Activated gamma-delta T cell treated with Interleukin-2 at 50 U/mL for 16 hours (primary cell): ENCODE measurements at regions not wholly inside any gene's neighbourhood (a gene's known extent, or its start where the extent isn't known, plus 50 kb on each side); places are given as distances from the start of the nearest gene placed in this dataset.
"Not testable (repeated sequence)": the region's sequence is repeated elsewhere in the genome, so short reads cannot be mapped to it uniquely, and the experiment has no call there.

Source experiments
- DNase-seq: peaks from one replicate; pipeline ENCODE4 v3.0.0-alpha.2; 2020

GRCh38 chr4:188438391-188438824 lies 299.2 kb downstream of the TRIML1 start:
- not testable (repeated sequence) for DNase-seq

GRCh38 chr4:188439641-188440311 lies 300.5 kb downstream of the TRIML1 start:
- DNase-seq = no peak

DNA sequence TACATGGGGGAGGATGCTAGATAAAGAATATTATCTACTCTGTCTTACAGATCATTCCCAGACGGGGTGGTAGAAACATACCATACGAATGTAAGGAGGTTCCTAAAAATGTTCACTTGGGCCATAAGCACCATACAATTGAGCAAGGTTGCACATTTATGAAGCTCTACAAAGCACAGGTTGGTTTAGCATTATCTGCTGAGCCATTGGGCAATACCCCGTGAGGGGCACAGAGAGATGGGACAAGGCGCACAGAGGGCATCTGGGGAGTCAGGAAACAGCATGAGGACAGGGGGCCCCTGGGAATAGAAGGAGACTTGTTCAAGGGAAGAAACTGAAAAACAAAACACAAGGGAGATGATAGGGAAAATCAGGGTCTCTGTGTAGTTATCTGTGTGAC lies 305.3 kb downstream of the TRIML1 start:
- no peak for DNase-seq

GRCh38 chr4:188448996-188449395 lies 309.8 kb downstream of the TRIML1 start:
- not testable (repeated sequence) for DNase-seq

GRCh38 chr4:188450571-188450970 lies 311.3 kb downstream of the TRIML1 start:
- DNase-seq = no peak

DNA sequence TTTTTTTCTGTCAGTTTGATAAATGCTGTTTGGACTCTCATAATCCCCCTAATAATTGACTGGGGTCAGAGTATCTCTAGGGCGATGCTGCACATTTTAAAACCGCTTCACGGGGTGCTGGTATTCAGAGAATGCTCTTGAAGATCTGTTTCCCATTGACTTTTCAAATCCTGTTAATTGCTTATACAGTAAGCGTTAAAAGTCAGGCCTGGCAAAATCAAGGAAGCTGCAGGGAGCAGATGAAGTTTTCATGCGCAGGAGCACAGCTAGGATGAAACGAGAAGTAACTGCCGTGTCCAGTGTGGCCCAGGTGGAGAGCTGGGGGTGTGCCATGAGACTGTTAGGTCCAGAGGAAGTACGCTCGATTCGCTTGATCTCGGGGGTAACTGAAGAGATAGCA lies 312.9 kb downstream of the TRIML1 start:
- DNase-seq = no peak

GRCh38 chr4:188454575-188454974 lies 315.3 kb downstream of the TRIML1 start:
- DNase-seq = no peak

DNA sequence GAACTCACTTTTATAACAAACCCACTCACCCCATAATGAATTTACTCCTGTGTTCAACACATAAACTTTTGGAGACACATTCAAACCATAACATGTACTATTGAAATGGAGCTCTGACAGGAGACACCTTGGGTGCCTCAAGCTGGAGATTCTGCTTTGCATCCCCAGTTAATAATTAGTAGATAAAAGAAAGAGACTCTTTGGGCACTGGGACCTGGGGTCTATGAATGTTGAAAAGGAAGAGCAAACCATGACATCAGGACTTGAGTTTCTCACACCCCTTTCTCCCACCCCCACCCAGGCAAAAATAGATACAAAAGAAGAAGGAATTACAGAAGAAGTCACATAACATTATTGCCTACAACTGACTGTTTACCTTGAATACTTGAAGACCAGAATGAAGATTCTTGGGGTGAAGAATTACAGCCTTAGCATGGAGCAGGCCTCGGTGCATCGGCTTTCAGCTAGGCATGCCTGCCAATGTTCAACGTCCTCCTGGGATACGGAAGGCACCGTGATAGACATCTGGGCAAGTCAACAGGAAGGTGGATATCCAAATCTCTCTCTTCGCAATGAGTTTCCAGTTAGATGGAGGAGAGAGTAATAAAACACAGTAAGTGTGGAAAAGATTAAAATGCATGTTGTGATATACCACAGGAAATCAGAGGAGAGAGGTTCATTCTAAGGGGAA lies 316.0 kb downstream of the TRIML1 start:
- DNase-seq = no peak

- DNase-seq = no peak
Measured at GRCh38 chr4:188459381-188459780, 320.1 kb downstream of the TRIML1 start.

DNA sequence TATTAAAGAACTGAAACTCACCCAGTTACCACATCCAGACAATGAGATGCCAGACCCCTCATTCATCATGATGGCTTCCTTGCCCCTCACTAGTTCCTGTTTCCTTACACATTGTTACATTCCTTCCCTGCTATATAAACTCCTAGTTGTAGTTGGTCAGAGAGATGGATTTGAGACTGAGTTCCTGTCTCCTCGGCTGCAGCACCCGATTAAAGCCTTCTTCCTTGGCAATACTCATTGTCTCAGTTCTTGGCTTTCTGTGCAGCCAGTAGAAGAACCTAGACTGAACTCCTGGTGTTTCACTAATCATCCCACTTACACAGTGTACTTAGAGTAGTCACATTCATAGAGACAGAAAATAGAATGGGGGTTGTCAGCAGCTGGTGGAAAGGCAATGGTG lies 324.7 kb downstream of the TRIML1 start:
- DNase-seq = no peak

DNA sequence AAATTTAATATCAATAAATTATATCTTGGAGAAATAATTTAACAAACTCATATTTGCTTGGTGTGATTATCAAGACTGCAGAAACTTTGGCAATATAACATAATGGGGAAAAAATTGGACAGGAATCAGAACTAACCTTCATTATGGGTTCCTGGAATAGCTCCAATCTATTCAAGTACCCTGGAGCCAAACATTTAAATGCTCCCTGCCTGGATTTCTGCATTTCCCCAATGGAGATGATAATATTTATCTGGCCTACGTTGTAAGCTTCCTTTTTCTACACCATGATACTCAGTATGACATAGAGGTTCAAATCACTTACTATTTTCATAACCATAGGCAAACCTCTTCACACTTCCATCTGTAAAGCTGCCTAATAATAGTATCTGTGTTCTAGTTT lies 326.8 kb downstream of the TRIML1 start:
- no peak for DNase-seq

DNA sequence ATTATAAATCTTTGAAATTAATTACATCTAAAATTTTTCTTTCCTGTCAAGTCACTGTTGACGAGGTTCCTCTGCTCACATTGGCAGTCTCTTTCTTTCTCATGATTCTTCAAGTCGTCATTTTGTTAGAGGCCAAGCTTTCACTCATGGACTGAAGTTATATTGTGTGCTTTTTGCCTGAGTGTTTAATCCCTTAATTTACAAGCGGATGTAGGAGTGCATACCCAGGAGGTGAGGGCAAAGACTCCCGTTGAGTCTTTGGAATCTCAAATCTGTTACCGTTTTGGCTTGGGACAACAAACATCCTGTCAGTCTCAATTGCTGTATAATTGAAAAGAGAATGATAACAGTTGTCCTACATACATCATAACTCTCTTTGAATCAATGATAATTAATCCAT lies 345.0 kb downstream of the TRIML1 start:
- no peak for DNase-seq

- no peak for DNase-seq
Measured at GRCh38 chr4:188485906-188486305, 346.7 kb downstream of the TRIML1 start.

GRCh38 chr4:188492886-188493285 lies 353.6 kb downstream of the TRIML1 start:
- DNase-seq = no peak

- no peak for DNase-seq
Measured at GRCh38 chr4:188495169-188495568, 355.9 kb downstream of the TRIML1 start.

- no peak for DNase-seq
Measured at GRCh38 chr4:188511431-188511830, 372.2 kb downstream of the TRIML1 start.

GRCh38 chr4:188532751-188533150 lies 393.5 kb downstream of the TRIML1 start:
- DNase-seq = no peak

GRCh38 chr4:188534297-188534696 lies 395.1 kb downstream of the TRIML1 start:
- DNase-seq = no peak

DNA sequence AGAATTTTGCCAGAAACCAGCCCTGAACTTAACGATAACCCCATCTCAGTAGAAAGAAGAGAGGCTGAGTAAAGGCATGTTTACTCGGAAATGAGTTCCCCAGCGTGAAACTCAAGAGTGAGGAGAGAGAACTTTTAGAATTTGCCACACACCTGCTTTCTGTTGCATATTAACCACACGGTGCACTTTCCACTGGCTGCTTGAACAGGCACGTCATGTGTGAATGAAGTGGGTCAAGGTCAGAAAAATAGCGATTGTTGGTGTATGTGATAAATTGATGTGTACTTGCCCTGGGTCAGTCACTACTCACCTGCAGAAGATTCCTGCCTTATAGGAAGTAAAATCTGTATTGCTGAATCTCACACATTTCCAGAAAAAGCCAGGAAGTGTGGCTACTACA lies 395.7 kb downstream of the TRIML1 start:
- DNase-seq = no peak

DNA sequence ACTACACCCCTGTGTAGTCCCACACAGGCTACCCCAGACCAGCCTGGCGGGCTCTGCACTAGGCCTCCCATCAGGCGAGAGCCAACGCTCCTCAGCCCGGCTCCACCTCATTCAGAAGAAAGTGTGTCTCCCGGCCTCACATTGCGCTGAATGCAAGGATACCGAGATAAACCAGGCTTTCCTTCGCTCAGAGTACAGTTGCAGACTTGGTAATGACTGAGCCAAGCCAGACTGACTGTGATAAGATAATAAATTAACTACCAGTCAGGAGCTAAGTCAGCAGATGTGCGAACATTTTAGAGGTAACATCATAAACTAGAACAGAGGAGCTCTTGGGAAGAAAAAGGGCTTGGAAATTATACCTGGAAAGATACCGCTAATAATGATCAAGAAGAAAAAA lies 397.6 kb downstream of the TRIML1 start:
- no peak for DNase-seq

- DNase-seq = no peak
Measured at GRCh38 chr4:188550296-188550695, 411.1 kb downstream of the TRIML1 start.

GRCh38 chr4:188551156-188551555 lies 411.9 kb downstream of the TRIML1 start:
- no peak for DNase-seq

DNA sequence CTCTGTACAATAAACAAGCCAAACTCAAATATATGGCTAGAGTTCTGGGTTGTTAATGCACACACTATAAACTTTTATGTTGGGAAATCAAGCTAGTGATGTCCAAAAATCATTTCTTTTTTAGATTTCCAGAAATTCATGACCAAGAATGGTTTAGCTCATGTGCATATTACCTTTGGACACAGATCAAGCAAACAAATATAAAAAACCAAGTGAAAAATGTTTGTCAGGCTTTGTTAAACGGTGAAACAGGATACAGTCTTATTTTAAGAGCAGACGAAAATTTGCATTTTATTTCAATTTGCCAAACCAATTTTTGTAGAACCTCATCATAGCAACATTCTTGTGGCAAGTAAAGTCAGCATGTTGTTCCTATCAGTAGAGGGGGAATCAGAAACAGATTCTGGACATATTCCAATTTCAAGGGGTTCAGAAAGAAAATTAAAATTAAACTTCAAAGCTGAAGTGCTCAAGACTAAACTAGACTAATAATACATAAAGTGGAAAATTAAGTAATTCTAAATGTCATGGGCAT lies 413.6 kb downstream of the TRIML1 start:
- no peak for DNase-seq

DNA sequence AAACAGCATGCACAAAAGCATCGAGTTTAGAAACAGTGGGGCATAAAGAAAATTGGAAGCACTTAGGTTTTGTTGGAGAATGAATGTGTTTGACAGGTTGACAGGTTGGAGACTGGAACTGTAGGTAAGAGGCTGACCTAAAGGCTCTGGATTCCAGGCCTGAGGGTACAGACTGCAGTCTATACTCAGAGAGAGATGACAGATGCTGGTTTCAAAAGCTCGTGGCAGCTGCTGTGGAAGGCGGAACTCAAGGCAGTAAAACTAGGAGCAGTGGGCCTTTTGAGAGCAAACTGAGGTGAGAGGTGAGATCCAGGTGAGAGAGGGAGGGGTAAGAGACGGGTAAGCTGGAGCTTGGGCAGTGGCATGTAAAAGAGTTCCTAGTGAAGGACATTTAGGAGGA lies 415.2 kb downstream of the TRIML1 start:
- no peak for DNase-seq

- DNase-seq = no peak
Measured at GRCh38 chr4:188573104-188573503, 433.9 kb downstream of the TRIML1 start.
